GM21529 (cell line): ENCODE measurements at regions not wholly inside any gene's neighbourhood (a gene's known extent, or its start where the extent isn't known, plus 50 kb on each side); places are given as distances from the start of the nearest gene placed in this dataset.

Experiments used
- ATAC-seq: cut with Tn5 transposase; IDR thresholded peaks from one replicate; pipeline ENCODE4 v1.9.1; 2021; ENCODE audit not compliant: unreplicated experiment

- no peak for ATAC-seq
Observed at GRCh38 chr1:50358962-50359361, 64.3 kb downstream of the DMRTA2 start.

- ATAC-seq = no peak
Observed at GRCh38 chr1:50357186-50357585, 66.1 kb downstream of the DMRTA2 start.

- ATAC-seq = no peak
Observed at GRCh38 chr1:50354813-50355212, 68.4 kb downstream of the DMRTA2 start.

GRCh38 chr1:50352428-50352827, 70.8 kb downstream of the DMRTA2 start:
- no peak for ATAC-seq

- no peak for ATAC-seq
Observed at GRCh38 chr1:50350868-50351267, 72.4 kb downstream of the DMRTA2 start.

GRCh38 chr1:50350421-50350820, 72.8 kb downstream of the DMRTA2 start:
- no peak for ATAC-seq

- ATAC-seq = no peak
Observed at GRCh38 chr1:50349242-50349565, 74.0 kb downstream of the DMRTA2 start.

- ATAC-seq = no peak
Observed at GRCh38 chr1:50348449-50349241, 74.6 kb downstream of the DMRTA2 start.

- ATAC-seq = no peak
Observed at GRCh38 chr1:50347933-50348332, 75.3 kb downstream of the DMRTA2 start.

- no peak for ATAC-seq
Observed at GRCh38 chr1:50346621-50347020, 76.6 kb downstream of the DMRTA2 start.

- no peak for ATAC-seq
Observed at GRCh38 chr1:50343323-50343722, 79.9 kb downstream of the DMRTA2 start.

GRCh38 chr1:50342525-50342924, 80.7 kb downstream of the DMRTA2 start:
- no peak for ATAC-seq

GRCh38 chr1:50335036-50335435, 88.2 kb downstream of the DMRTA2 start:
- ATAC-seq = no peak

- peak; percentile 91 for ATAC-seq
Observed at GRCh38 chr1:50333595-50333974, 89.7 kb downstream of the DMRTA2 start.

GRCh38 chr1:50332941-50333594, 90.2 kb downstream of the DMRTA2 start:
- peak; percentile 73 for ATAC-seq

- no peak for ATAC-seq
Observed at GRCh38 chr1:50329332-50329932, 93.8 kb downstream of the DMRTA2 start.

GRCh38 chr1:50328552-50328951, 94.7 kb downstream of the DMRTA2 start:
- no peak for ATAC-seq

- no peak for ATAC-seq
Observed at GRCh38 chr1:50326026-50326425, 97.2 kb downstream of the DMRTA2 start.

GRCh38 chr1:50322579-50322978, 100.7 kb downstream of the DMRTA2 start:
- ATAC-seq = no peak

- ATAC-seq = no peak
Observed at GRCh38 chr1:50318428-50318827, 104.8 kb downstream of the DMRTA2 start.

- no peak for ATAC-seq
Observed at GRCh38 chr1:50308878-50309277, 114.4 kb downstream of the DMRTA2 start.

- no peak for ATAC-seq
Observed at GRCh38 chr1:50305808-50306207, 117.4 kb downstream of the DMRTA2 start.
